ENCODE measurements at regions not wholly inside any gene's neighbourhood (a gene's known extent, or its start where the extent isn't known, plus 50 kb on each side); places are given as distances from the start of the nearest gene placed in this dataset.

- peak overlapping the region; percentile 46 for H3K9ac ChIP-seq (ENCODE audit: control insufficient read depth, extremely low read depth, insufficient read depth, low read length)
- H3K79me2 ChIP-seq (ENCODE audit: control insufficient read depth, insufficient read depth, low read length): no peaks in the 10 kb centered on the region
- TF ChIP-seq, protein P1, sequence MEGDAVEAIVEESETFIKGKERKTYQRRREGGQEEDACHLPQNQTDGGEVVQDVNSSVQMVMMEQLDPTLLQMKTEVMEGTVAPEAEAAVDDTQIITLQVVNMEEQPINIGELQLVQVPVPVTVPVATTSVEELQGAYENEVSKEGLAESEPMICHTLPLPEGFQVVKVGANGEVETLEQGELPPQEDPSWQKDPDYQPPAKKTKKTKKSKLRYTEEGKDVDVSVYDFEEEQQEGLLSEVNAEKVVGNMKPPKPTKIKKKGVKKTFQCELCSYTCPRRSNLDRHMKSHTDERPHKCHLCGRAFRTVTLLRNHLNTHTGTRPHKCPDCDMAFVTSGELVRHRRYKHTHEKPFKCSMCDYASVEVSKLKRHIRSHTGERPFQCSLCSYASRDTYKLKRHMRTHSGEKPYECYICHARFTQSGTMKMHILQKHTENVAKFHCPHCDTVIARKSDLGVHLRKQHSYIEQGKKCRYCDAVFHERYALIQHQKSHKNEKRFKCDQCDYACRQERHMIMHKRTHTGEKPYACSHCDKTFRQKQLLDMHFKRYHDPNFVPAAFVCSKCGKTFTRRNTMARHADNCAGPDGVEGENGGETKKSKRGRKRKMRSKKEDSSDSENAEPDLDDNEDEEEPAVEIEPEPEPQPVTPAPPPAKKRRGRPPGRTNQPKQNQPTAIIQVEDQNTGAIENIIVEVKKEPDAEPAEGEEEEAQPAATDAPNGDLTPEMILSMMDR (optimal IDR thresholded peaks at IDR 0.05 in 1 of 3, IDR thresholded peaks at IDR 0.05 in 1 of 3, conservative IDR thresholded peaks at IDR 0.05 in 1 of 3; ENCODE audit: extremely low read depth in 1 of 3, insufficient read depth in 2 of 3, low read length in 3 of 3): peak in 2 of 3 experiments; percentile 10 to 23
- TF ChIP-seq EZH2 (IDR thresholded peaks at IDR 0.05; ENCODE audit: low read length): no peak
- dilution Hi-C loops (cut with MboI; ENCODE audit: extremely low pct_ligation_motif_present, low sequenced_read_pairs): no loop called here
- peak overlapping the region; percentile 5 for H2AFZ ChIP-seq (ENCODE audit: control insufficient read depth, low read length)
- peak overlapping the region; percentile 78 for H3K27ac ChIP-seq (ENCODE audit: control insufficient read depth, insufficient read depth, low read length)
- H3K36me3 ChIP-seq (ENCODE audit: control insufficient read depth in 2 of 2, extremely low read depth in 1 of 2, insufficient read depth in 2 of 2, low read length in 2 of 2): no peaks in the 10 kb centered on the region
- H3K9me1 ChIP-seq (ENCODE audit: control insufficient read depth, extremely low read depth, insufficient read depth, low read length): no peaks in the 10 kb centered on the region
- FAIRE-seq (peak; percentile 99), DNase-seq (ENCODE audit: low read depth, low spot score) (peak; percentile 97)
- no peak overlapping the region for H3K4me3 ChIP-seq (ENCODE audit: control insufficient read depth in 2 of 3, extremely low read depth in 1 of 3, insufficient read depth in 2 of 3, low read depth in 1 of 3, low read length in 3 of 3)
- peak overlapping the region; percentile 42 for H3K4me2 ChIP-seq (ENCODE audit: control insufficient read depth, extremely low read depth, insufficient read depth, low read depth, low read length)
- peaks cover 63% of the 10 kb centered on the region for H3K4me1 ChIP-seq (ENCODE audit: control insufficient read depth, extremely low read depth, insufficient read depth, low read length)
- H3K27me3 ChIP-seq (ENCODE audit: control insufficient read depth, extremely low read depth, insufficient read depth, low read length): no peaks in the 10 kb centered on the region
- no peaks in the 10 kb centered on the region for H4K20me1 ChIP-seq (ENCODE audit: control insufficient read depth, extremely low read depth, insufficient read depth, low read length)
- H3K9me3 ChIP-seq (ENCODE audit: control insufficient read depth, low read depth, low read length): no peaks in the 10 kb centered on the region
These were observed 82.5 kb downstream of the SPP2 start for GRCh38 chr2:234133004-234133403.

GRCh38 chr2:234130777-234131181 lies 80.3 kb downstream of the SPP2 start:
- H3K9me1 ChIP-seq (ENCODE audit: control insufficient read depth, extremely low read depth, insufficient read depth, low read length): no peaks in the 10 kb centered on the region
- H2AFZ ChIP-seq (ENCODE audit: control insufficient read depth, low read length): no peak overlapping the region
- no peaks in the 10 kb centered on the region for H4K20me1 ChIP-seq (ENCODE audit: control insufficient read depth, extremely low read depth, insufficient read depth, low read length)
- H3K9ac ChIP-seq (ENCODE audit: control insufficient read depth, extremely low read depth, insufficient read depth, low read length): no peak overlapping the region
- DNase-seq (ENCODE audit: low read depth, low spot score): no peak
- FAIRE-seq: no peak
- dilution Hi-C loops (cut with MboI; ENCODE audit: extremely low pct_ligation_motif_present, low sequenced_read_pairs): no loop called here
- no peaks in the 10 kb centered on the region for H3K36me3 ChIP-seq (ENCODE audit: control insufficient read depth in 2 of 2, extremely low read depth in 1 of 2, insufficient read depth in 2 of 2, low read length in 2 of 2)
- H3K9me3 ChIP-seq (ENCODE audit: control insufficient read depth, low read depth, low read length): no peaks in the 10 kb centered on the region
- H3K79me2 ChIP-seq (ENCODE audit: control insufficient read depth, insufficient read depth, low read length): no peaks in the 10 kb centered on the region
- peaks cover 43% of the 10 kb centered on the region for H3K4me1 ChIP-seq (ENCODE audit: control insufficient read depth, extremely low read depth, insufficient read depth, low read length)
- no peak for TF ChIP-seq EZH2 (IDR thresholded peaks at IDR 0.05; ENCODE audit: low read length)
- TF ChIP-seq, protein P1 (optimal IDR thresholded peaks at IDR 0.05 in 1 of 3, IDR thresholded peaks at IDR 0.05 in 1 of 3, conservative IDR thresholded peaks at IDR 0.05 in 1 of 3; ENCODE audit: extremely low read depth in 1 of 3, insufficient read depth in 2 of 3, low read length in 3 of 3): no peak
- no peaks in the 10 kb centered on the region for H3K27me3 ChIP-seq (ENCODE audit: control insufficient read depth, extremely low read depth, insufficient read depth, low read length)
- no peak overlapping the region for H3K4me3 ChIP-seq (ENCODE audit: control insufficient read depth in 2 of 3, extremely low read depth in 1 of 3, insufficient read depth in 2 of 3, low read depth in 1 of 3, low read length in 3 of 3)
- no peak overlapping the region for H3K27ac ChIP-seq (ENCODE audit: control insufficient read depth, insufficient read depth, low read length)
- H3K4me2 ChIP-seq (ENCODE audit: control insufficient read depth, extremely low read depth, insufficient read depth, low read depth, low read length): no peak overlapping the region

All from keratinocyte (primary cell).